Liver (tissue), 3 donors: ENCODE measurements at regions not wholly inside any gene's neighbourhood (a gene's known extent, or its start where the extent isn't known, plus 50 kb on each side); places are given as distances from the start of the nearest gene placed in this dataset.
"Not testable (repeated sequence)": the region's sequence is repeated elsewhere in the genome, so short reads cannot be mapped to it uniquely, and the experiment has no call there.

Source experiments
- ATF3 ChIP-seq: IDR thresholded peaks from 2 replicates; pipeline ENCODE4 v1.6.1; 2016; ENCODE audit warnings: antibody characterized with exemption
- EGR1 ChIP-seq, 2 donors: IDR thresholded peaks; 2 replicates each; pipeline ENCODE4 v1.6.1; 2016 to 2018; ENCODE audit warnings: antibody characterized with exemption in 2 of 2, low read depth in 2 of 2
- FOXA1 ChIP-seq: IDR thresholded peaks from 2 replicates; pipeline ENCODE4 v1.6.1; 2016; ENCODE audit warnings: antibody characterized with exemption
- GABPA ChIP-seq, 2 donors: IDR thresholded peaks in 1 of 2; conservative IDR thresholded peaks in 1 of 2; 2 replicates each; pipeline ENCODE4 v1.6.1; 2016; ENCODE audit warnings: antibody characterized with exemption in 2 of 2, mild to moderate bottlenecking in 1 of 2, moderate library complexity in 1 of 2
- HNF4A ChIP-seq, 2 donors: conservative IDR thresholded peaks; 2 replicates each; pipeline ENCODE4 v1.6.1; 2016; ENCODE audit warnings: antibody characterized with exemption in 2 of 2, mild to moderate bottlenecking in 2 of 2
- JUND ChIP-seq, 2 donors: IDR thresholded peaks; 2 replicates each; pipeline ENCODE4 v1.6.1; 2016; ENCODE audit warnings: antibody characterized with exemption in 2 of 2
- MAX ChIP-seq: IDR thresholded peaks from 2 replicates; pipeline ENCODE4 v1.6.1; 2016; ENCODE audit warnings: antibody characterized with exemption
- RAD21 ChIP-seq, 2 donors: IDR thresholded peaks; 2 replicates each; pipeline ENCODE4 v1.6.1; 2016; ENCODE audit warnings: antibody characterized with exemption in 2 of 2, mild to moderate bottlenecking in 2 of 2
- SP1 ChIP-seq: IDR thresholded peaks from 2 replicates; pipeline ENCODE4 v1.6.1; 2018; ENCODE audit warnings: antibody characterized with exemption, mild to moderate bottlenecking
- TAF1 ChIP-seq: conservative IDR thresholded peaks from 2 replicates; pipeline ENCODE4 v1.6.1; 2016; ENCODE audit warnings: antibody characterized with exemption, mild to moderate bottlenecking
- YY1 ChIP-seq: IDR thresholded peaks from 2 replicates; pipeline ENCODE4 v1.6.1; 2016; ENCODE audit warnings: antibody characterized with exemption, mild to moderate bottlenecking
- ZBTB33 ChIP-seq: IDR thresholded peaks from 2 replicates; pipeline ENCODE4 v1.6.1; 2016; ENCODE audit warnings: antibody characterized with exemption
- TF ChIP-seq, protein P1 (sequence below): fragments of 150-350 bp; IDR thresholded peaks from 2 replicates; pipeline ENCODE4 v1.5.1; 2017; ENCODE audit warnings: improper control_type of control experiment, low read depth, low read length; ENCODE audit not compliant: missing input control
- TF ChIP-seq, protein P2 (sequence below): IDR thresholded peaks from 2 replicates; pipeline ENCODE4 v1.6.1; 2016; ENCODE audit warnings: antibody characterized with exemption, mild to moderate bottlenecking
- donor health status: healthy.
- donor health status: healthy.

- TF ChIP-seq, protein P1, sequence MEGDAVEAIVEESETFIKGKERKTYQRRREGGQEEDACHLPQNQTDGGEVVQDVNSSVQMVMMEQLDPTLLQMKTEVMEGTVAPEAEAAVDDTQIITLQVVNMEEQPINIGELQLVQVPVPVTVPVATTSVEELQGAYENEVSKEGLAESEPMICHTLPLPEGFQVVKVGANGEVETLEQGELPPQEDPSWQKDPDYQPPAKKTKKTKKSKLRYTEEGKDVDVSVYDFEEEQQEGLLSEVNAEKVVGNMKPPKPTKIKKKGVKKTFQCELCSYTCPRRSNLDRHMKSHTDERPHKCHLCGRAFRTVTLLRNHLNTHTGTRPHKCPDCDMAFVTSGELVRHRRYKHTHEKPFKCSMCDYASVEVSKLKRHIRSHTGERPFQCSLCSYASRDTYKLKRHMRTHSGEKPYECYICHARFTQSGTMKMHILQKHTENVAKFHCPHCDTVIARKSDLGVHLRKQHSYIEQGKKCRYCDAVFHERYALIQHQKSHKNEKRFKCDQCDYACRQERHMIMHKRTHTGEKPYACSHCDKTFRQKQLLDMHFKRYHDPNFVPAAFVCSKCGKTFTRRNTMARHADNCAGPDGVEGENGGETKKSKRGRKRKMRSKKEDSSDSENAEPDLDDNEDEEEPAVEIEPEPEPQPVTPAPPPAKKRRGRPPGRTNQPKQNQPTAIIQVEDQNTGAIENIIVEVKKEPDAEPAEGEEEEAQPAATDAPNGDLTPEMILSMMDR, result not testable (repeated sequence)
- TF ChIP-seq, protein P2, sequence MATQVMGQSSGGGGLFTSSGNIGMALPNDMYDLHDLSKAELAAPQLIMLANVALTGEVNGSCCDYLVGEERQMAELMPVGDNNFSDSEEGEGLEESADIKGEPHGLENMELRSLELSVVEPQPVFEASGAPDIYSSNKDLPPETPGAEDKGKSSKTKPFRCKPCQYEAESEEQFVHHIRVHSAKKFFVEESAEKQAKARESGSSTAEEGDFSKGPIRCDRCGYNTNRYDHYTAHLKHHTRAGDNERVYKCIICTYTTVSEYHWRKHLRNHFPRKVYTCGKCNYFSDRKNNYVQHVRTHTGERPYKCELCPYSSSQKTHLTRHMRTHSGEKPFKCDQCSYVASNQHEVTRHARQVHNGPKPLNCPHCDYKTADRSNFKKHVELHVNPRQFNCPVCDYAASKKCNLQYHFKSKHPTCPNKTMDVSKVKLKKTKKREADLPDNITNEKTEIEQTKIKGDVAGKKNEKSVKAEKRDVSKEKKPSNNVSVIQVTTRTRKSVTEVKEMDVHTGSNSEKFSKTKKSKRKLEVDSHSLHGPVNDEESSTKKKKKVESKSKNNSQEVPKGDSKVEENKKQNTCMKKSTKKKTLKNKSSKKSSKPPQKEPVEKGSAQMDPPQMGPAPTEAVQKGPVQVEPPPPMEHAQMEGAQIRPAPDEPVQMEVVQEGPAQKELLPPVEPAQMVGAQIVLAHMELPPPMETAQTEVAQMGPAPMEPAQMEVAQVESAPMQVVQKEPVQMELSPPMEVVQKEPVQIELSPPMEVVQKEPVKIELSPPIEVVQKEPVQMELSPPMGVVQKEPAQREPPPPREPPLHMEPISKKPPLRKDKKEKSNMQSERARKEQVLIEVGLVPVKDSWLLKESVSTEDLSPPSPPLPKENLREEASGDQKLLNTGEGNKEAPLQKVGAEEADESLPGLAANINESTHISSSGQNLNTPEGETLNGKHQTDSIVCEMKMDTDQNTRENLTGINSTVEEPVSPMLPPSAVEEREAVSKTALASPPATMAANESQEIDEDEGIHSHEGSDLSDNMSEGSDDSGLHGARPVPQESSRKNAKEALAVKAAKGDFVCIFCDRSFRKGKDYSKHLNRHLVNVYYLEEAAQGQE, result not testable (repeated sequence)
- TF ChIP-seq MAX; HNF4A (conservative IDR thresholded peaks at IDR 0.05); YY1; SP1; FOXA1; GABPA (IDR thresholded peaks at IDR 0.05 in 1 of 2, conservative IDR thresholded peaks at IDR 0.05 in 1 of 2); TAF1; ZBTB33; EGR1 (IDR thresholded peaks at IDR 0.05; ENCODE audit: low read depth in 2 of 2); ATF3; JUND (IDR thresholded peaks at IDR 0.05); RAD21 (IDR thresholded peaks at IDR 0.05): not testable (repeated sequence)
These were observed 57.0 kb upstream of the SLC35F5 start for GRCh38 chr2:113813396-113813795.
